ENCODE measurements at regions not wholly inside any gene's neighbourhood (a gene's known extent, or its start where the extent isn't known, plus 50 kb on each side); places are given as distances from the start of the nearest gene placed in this dataset.
A peak's percentile ranks its signal among the peaks of the same experiment; 100 is the strongest.

GRCh38 chr22:49712195-49712791 lies 115.4 kb downstream of the BRD1 start (continued):
- TF ChIP-seq ZNF652 (CRISPR knock-in tag; IDR thresholded peaks at IDR 0.05; ENCODE audit: borderline replicate concordance, low read depth) (no peak), ZNF329 (CRISPR knock-in tag; IDR thresholded peaks at IDR 0.05; ENCODE audit: low read depth) (no peak), RCOR2 (CRISPR knock-in tag; IDR thresholded peaks at IDR 0.05) (no peak), ZFP1 (CRISPR knock-in tag; IDR thresholded peaks at IDR 0.05) (no peak), ZNF552 (CRISPR knock-in tag; IDR thresholded peaks at IDR 0.05; ENCODE audit: borderline replicate concordance) (no peak), ZBTB39 (CRISPR knock-in tag; IDR thresholded peaks at IDR 0.05) (no peak), NFRKB (IDR thresholded peaks at IDR 0.05) (no peak), HOXA5 (CRISPR knock-in tag; IDR thresholded peaks at IDR 0.05) (peak; percentile 71; the same call in 1 of the 2 replicates), SP2 (CRISPR knock-in tag; IDR thresholded peaks at IDR 0.05) (no peak), SATB2 (CRISPR knock-in tag; IDR thresholded peaks at IDR 0.05) (0 out of 2 replicates have a peak, but pooled peaks have one; percentile 38), ZNF512 (CRISPR knock-in tag; IDR thresholded peaks at IDR 0.05) (no peak), MTF1 (CRISPR knock-in tag; IDR thresholded peaks at IDR 0.05) (0 out of 2 replicates have a peak, but pooled peaks have one; percentile 36), SALL2 (CRISPR knock-in tag; IDR thresholded peaks at IDR 0.05) (no peak), ZNF703 (CRISPR knock-in tag; IDR thresholded peaks at IDR 0.05; ENCODE audit: borderline replicate concordance) (no peak), BCL6 (CRISPR knock-in tag; IDR thresholded peaks at IDR 0.05) (no peak), TAF1 (CRISPR knock-in tag; IDR thresholded peaks at IDR 0.05) (0 out of 2 replicates have a peak, but pooled peaks have one; percentile 20), ISX (CRISPR knock-in tag; conservative IDR thresholded peaks at IDR 0.05) (0 out of 2 replicates have a peak, but pooled peaks have one; percentile 73), TFDP2 (CRISPR knock-in tag; IDR thresholded peaks at IDR 0.05) (no peak), ZNF891 (CRISPR knock-in tag; IDR thresholded peaks at IDR 0.05) (0 out of 2 replicates have a peak, but pooled peaks have one; percentile 57)
- TF ChIP-seq, protein P1, sequence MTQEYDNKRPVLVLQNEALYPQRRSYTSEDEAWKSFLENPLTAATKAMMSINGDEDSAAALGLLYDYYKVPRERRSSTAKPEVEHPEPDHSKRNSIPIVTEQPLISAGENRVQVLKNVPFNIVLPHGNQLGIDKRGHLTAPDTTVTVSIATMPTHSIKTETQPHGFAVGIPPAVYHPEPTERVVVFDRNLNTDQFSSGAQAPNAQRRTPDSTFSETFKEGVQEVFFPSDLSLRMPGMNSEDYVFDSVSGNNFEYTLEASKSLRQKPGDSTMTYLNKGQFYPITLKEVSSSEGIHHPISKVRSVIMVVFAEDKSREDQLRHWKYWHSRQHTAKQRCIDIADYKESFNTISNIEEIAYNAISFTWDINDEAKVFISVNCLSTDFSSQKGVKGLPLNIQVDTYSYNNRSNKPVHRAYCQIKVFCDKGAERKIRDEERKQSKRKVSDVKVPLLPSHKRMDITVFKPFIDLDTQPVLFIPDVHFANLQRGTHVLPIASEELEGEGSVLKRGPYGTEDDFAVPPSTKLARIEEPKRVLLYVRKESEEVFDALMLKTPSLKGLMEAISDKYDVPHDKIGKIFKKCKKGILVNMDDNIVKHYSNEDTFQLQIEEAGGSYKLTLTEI (CRISPR knock-in tag; conservative IDR thresholded peaks at IDR 0.05): no peak
- TF ChIP-seq, protein P2, sequence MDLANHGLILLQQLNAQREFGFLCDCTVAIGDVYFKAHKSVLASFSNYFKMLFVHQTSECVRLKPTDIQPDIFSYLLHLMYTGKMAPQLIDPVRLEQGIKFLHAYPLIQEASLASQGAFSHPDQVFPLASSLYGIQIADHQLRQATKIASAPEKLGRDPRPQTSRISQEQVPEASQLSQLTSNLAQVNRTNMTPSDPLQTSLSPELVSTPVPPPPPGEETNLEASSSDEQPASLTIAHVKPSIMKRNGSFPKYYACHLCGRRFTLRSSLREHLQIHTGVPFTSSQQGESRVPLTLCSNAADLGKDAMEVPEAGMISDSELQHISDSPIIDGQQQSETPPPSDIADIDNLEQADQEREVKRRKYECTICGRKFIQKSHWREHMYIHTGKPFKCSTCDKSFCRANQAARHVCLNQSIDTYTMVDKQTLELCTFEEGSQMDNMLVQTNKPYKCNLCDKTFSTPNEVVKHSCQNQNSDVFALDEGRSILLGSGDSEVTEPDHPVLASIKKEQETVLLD (CRISPR knock-in tag; IDR thresholded peaks at IDR 0.05; ENCODE audit: low read depth): no peak
- TF ChIP-seq, protein P3, sequence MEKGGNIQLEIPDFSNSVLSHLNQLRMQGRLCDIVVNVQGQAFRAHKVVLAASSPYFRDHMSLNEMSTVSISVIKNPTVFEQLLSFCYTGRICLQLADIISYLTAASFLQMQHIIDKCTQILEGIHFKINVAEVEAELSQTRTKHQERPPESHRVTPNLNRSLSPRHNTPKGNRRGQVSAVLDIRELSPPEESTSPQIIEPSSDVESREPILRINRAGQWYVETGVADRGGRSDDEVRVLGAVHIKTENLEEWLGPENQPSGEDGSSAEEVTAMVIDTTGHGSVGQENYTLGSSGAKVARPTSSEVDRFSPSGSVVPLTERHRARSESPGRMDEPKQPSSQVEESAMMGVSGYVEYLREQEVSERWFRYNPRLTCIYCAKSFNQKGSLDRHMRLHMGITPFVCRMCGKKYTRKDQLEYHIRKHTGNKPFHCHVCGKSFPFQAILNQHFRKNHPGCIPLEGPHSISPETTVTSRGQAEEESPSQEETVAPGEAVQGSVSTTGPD (CRISPR knock-in tag; IDR thresholded peaks at IDR 0.05): no peak

All from HepG2 (cell line).